WTC11 (cell line): ENCODE measurements at regions not wholly inside any gene's neighbourhood (a gene's known extent, or its start where the extent isn't known, plus 50 kb on each side); places are given as distances from the start of the nearest gene placed in this dataset.

ENCODE experiments used
- ATAC-seq: fragments of 200-7000 bp; cut with Tn5 transposase; 2 replicates; pipeline ENCODE4 v1.10.0; 2021; ENCODE audit warnings: mild to moderate bottlenecking, moderate library complexity
- CTCF ChIA-PET: fragments of 300-600 bp; sonication (Branson Sonifier 250); formaldehyde crosslinking; loops from one replicate; lab custom pipeline; 2021; ENCODE audit warnings: antibody characterized with exemption; lab: Charles Lee
- POLR2A ChIA-PET: fragments of 350-600 bp; sonication (Branson Sonifier 250); formaldehyde crosslinking; loops from one replicate; lab custom pipeline; 2021; ENCODE audit warnings: antibody characterized with exemption; lab: Charles Lee
- DNase-seq: peaks from one replicate; pipeline ENCODE4 v3.0.0; 2021; ENCODE audit warnings: low spot score
- H3K27ac Mint-ChIP-seq: 2 replicates; pipeline ENCODE4 v1.8.0; 2021; ENCODE audit warnings: mixed read lengths
- H3K27me3 Mint-ChIP-seq: 2 replicates; pipeline ENCODE4 v1.8.0; 2021; ENCODE audit warnings: low read depth, mild to moderate bottlenecking, moderate library complexity, mixed read lengths
- H3K36me3 Mint-ChIP-seq: 2 replicates; pipeline ENCODE4 v1.8.0; 2021; ENCODE audit warnings: mixed read lengths
- H3K4me1 Mint-ChIP-seq: 2 replicates; pipeline ENCODE4 v1.8.0; 2022; ENCODE audit warnings: mixed read lengths
- H3K4me3 Mint-ChIP-seq: 2 replicates; pipeline ENCODE4 v1.8.0; 2021; ENCODE audit warnings: mild to moderate bottlenecking, moderate library complexity, mixed read lengths
- H3K9me3 Mint-ChIP-seq: 2 replicates; pipeline ENCODE4 v1.8.0; 2021; ENCODE audit warnings: mixed read lengths
- ATF1 ChIP-seq: sonication (generic); formaldehyde crosslinking; IDR thresholded peaks from 2 replicates; pipeline ENCODE4 v1.8.1; 2023; ENCODE audit warnings: mild to moderate bottlenecking, moderate library complexity, missing genetic modification reagents
- CREB1 ChIP-seq: sonication (generic); formaldehyde crosslinking; IDR thresholded peaks from 2 replicates; pipeline ENCODE4 v1.8.0; 2023; ENCODE audit warnings: mild to moderate bottlenecking, missing genetic modification reagents
- CREM ChIP-seq: sonication (generic); formaldehyde crosslinking; IDR thresholded peaks from 2 replicates; pipeline ENCODE4 v1.8.1; 2022; ENCODE audit warnings: mild to moderate bottlenecking, missing genetic modification reagents, moderate library complexity
- ELF4 ChIP-seq: sonication (generic); formaldehyde crosslinking; IDR thresholded peaks from 2 replicates; pipeline ENCODE4 v1.8.1; 2022; ENCODE audit warnings: low read depth, mild to moderate bottlenecking, moderate library complexity, missing genetic modification reagents
- EMX1 ChIP-seq: fragments of 250-450 bp; sonication (Bioruptor Pico); IDR thresholded peaks from 2 replicates; pipeline ENCODE4 v1.8.0; 2021; ENCODE audit warnings: mild to moderate bottlenecking
- GABPB1 ChIP-seq: sonication (generic); formaldehyde crosslinking; IDR thresholded peaks from 2 replicates; pipeline ENCODE4 v1.8.1; 2023; ENCODE audit warnings: mild to moderate bottlenecking, missing genetic modification reagents
- NFE2L1 ChIP-seq: sonication (generic); formaldehyde crosslinking; IDR thresholded peaks from 2 replicates; pipeline ENCODE4 v1.8.1; 2023; ENCODE audit warnings: missing genetic modification reagents
- NR1H2 ChIP-seq: sonication (generic); formaldehyde crosslinking; IDR thresholded peaks from 2 replicates; pipeline ENCODE4 v1.9.0; 2021; ENCODE audit warnings: mild to moderate bottlenecking, moderate library complexity, missing genetic modification reagents
- NR2C2 ChIP-seq: sonication (generic); formaldehyde crosslinking; IDR thresholded peaks from 2 replicates; pipeline ENCODE4 v1.8.0; 2022; ENCODE audit warnings: mild to moderate bottlenecking, missing genetic modification reagents
- PRRX2 ChIP-seq: fragments of 250-450 bp; sonication (Bioruptor Pico); IDR thresholded peaks from 2 replicates; pipeline ENCODE4 v1.8.0; 2021; ENCODE audit warnings: mild to moderate bottlenecking
- SMAD3 ChIP-seq: sonication (generic); formaldehyde crosslinking; IDR thresholded peaks from 2 replicates; pipeline ENCODE4 v1.8.0; 2022; ENCODE audit warnings: missing genetic modification reagents, mild to moderate bottlenecking, borderline replicate concordance
- TEAD4 ChIP-seq: sonication (generic); formaldehyde crosslinking; IDR thresholded peaks from 2 replicates; pipeline ENCODE4 v1.8.0; 2022; ENCODE audit warnings: mild to moderate bottlenecking, missing genetic modification reagents
- ZNF423 ChIP-seq: fragments of 250-450 bp; sonication (Bioruptor Pico); IDR thresholded peaks from 2 replicates; pipeline ENCODE4 v2.1.2; 2022; ENCODE audit warnings: mild to moderate bottlenecking, moderate library complexity
- TF ChIP-seq, protein P1 (sequence below): sonication (generic); formaldehyde crosslinking; conservative IDR thresholded peaks from 2 replicates; pipeline ENCODE4 v1.8.1; 2023; ENCODE audit warnings: mild to moderate bottlenecking, low read depth, missing genetic modification reagents, moderate library complexity
- TF ChIP-seq, protein P2 (sequence below): fragments of 250-450 bp; sonication (Bioruptor Pico); IDR thresholded peaks from 2 replicates; pipeline ENCODE4 v1.9.0; 2021; ENCODE audit warnings: mild to moderate bottlenecking, borderline replicate concordance
- TF ChIP-seq, protein P3 (sequence below): sonication (generic); formaldehyde crosslinking; IDR thresholded peaks from 2 replicates; pipeline ENCODE4 v1.8.0; 2022; ENCODE audit warnings: mild to moderate bottlenecking, missing genetic modification reagents
- TF ChIP-seq, protein P4 (sequence below): fragments of 250-450 bp; sonication (Bioruptor Pico); IDR thresholded peaks from 2 replicates; pipeline ENCODE4 v1.9.0; 2021; ENCODE audit warnings: moderate library complexity, mild to moderate bottlenecking, inconsistent platforms, borderline replicate concordance
- TF ChIP-seq, protein P5 (sequence below): sonication (generic); formaldehyde crosslinking; IDR thresholded peaks from 2 replicates; pipeline ENCODE4 v1.8.0; 2022; ENCODE audit warnings: mild to moderate bottlenecking, missing genetic modification reagents
- TF ChIP-seq, protein P6 (sequence below): sonication (generic); formaldehyde crosslinking; IDR thresholded peaks from 2 replicates; pipeline ENCODE4 v1.8.0; 2023; ENCODE audit warnings: missing genetic modification reagents, mild to moderate bottlenecking, borderline replicate concordance

DNA sequence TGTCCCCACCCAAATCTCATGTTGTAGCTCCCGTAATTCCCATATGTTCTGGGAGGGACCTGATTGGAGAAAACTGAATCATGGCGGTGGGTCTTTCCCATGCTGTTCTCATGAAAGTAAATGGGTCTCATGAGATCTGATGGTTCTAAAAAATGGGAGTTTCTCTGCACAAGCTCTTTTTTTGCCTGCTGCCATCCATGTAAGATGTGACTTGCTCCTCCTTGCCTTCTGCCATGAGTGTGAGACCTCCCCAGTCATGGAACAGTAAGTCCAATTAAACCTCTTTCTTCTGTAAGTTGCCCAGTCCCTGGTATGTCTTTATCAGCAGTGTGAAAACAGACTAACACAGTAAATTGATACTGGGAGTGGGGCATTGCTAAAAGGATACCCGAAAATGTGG lies 1218.4 kb upstream of the CITED2 start (continued):
- TF ChIP-seq, protein P1, sequence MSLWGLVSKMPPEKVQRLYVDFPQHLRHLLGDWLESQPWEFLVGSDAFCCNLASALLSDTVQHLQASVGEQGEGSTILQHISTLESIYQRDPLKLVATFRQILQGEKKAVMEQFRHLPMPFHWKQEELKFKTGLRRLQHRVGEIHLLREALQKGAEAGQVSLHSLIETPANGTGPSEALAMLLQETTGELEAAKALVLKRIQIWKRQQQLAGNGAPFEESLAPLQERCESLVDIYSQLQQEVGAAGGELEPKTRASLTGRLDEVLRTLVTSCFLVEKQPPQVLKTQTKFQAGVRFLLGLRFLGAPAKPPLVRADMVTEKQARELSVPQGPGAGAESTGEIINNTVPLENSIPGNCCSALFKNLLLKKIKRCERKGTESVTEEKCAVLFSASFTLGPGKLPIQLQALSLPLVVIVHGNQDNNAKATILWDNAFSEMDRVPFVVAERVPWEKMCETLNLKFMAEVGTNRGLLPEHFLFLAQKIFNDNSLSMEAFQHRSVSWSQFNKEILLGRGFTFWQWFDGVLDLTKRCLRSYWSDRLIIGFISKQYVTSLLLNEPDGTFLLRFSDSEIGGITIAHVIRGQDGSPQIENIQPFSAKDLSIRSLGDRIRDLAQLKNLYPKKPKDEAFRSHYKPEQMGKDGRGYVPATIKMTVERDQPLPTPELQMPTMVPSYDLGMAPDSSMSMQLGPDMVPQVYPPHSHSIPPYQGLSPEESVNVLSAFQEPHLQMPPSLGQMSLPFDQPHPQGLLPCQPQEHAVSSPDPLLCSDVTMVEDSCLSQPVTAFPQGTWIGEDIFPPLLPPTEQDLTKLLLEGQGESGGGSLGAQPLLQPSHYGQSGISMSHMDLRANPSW (CRISPR knock-in tag), result no peak
- TF ChIP-seq ATF1 (CRISPR knock-in tag) (no peak), NR2C2 (CRISPR knock-in tag) (no peak), CREB1 (CRISPR knock-in tag) (no peak)
- TF ChIP-seq, protein P2, sequence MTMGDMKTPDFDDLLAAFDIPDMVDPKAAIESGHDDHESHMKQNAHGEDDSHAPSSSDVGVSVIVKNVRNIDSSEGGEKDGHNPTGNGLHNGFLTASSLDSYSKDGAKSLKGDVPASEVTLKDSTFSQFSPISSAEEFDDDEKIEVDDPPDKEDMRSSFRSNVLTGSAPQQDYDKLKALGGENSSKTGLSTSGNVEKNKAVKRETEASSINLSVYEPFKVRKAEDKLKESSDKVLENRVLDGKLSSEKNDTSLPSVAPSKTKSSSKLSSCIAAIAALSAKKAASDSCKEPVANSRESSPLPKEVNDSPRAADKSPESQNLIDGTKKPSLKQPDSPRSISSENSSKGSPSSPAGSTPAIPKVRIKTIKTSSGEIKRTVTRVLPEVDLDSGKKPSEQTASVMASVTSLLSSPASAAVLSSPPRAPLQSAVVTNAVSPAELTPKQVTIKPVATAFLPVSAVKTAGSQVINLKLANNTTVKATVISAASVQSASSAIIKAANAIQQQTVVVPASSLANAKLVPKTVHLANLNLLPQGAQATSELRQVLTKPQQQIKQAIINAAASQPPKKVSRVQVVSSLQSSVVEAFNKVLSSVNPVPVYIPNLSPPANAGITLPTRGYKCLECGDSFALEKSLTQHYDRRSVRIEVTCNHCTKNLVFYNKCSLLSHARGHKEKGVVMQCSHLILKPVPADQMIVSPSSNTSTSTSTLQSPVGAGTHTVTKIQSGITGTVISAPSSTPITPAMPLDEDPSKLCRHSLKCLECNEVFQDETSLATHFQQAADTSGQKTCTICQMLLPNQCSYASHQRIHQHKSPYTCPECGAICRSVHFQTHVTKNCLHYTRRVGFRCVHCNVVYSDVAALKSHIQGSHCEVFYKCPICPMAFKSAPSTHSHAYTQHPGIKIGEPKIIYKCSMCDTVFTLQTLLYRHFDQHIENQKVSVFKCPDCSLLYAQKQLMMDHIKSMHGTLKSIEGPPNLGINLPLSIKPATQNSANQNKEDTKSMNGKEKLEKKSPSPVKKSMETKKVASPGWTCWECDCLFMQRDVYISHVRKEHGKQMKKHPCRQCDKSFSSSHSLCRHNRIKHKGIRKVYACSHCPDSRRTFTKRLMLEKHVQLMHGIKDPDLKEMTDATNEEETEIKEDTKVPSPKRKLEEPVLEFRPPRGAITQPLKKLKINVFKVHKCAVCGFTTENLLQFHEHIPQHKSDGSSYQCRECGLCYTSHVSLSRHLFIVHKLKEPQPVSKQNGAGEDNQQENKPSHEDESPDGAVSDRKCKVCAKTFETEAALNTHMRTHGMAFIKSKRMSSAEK, result no peak

DNA sequence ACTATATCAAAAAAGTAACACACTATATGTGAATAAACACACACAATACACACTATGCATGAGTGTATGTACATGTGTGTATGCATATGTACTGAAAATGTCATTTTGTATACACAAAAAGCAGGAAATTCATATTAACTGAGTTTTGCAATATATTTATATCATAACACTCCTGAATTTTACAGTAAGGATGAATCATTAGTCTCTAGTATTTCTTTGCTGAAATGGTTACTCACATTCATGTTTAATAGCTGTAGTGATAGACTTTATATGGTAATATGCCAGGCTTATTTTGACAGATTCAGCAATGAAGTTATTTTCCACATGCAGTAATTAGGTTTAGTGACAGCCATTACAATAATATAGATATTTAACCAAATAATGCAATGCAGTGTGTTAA lies 1216.2 kb upstream of the CITED2 start:
- ATAC-seq (no peak), DNase-seq (no peak)
- Mint-ChIP-seq H3K4me1 (no peaks in the 10 kb centered on the region), H3K36me3 (peaks cover 18% of the 10 kb centered on the region), H3K9me3 (peaks cover 39% of the 10 kb centered on the region), H3K4me3 (no peak overlapping the region), H3K27ac (no peak overlapping the region), H3K27me3 (no peaks in the 10 kb centered on the region)
- ChIA-PET POLR2A (interaction anchor here (0.6 kb wide), 1 partner anchor 55 kb away, joined by 3 read pairs; no protein-coding TSS in a partner anchor), CTCF (no interaction called here)
- TF ChIP-seq SMAD3 (CRISPR knock-in tag), result no peak
- TF ChIP-seq, protein P3, sequence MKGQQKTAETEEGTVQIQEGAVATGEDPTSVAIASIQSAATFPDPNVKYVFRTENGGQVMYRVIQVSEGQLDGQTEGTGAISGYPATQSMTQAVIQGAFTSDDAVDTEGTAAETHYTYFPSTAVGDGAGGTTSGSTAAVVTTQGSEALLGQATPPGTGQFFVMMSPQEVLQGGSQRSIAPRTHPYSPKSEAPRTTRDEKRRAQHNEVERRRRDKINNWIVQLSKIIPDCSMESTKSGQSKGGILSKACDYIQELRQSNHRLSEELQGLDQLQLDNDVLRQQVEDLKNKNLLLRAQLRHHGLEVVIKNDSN (CRISPR knock-in tag), result no peak
- no peak for TF ChIP-seq PRRX2
- no peak for TF ChIP-seq ZNF423 (CRISPR knock-in tag)
- TF ChIP-seq, protein P4, sequence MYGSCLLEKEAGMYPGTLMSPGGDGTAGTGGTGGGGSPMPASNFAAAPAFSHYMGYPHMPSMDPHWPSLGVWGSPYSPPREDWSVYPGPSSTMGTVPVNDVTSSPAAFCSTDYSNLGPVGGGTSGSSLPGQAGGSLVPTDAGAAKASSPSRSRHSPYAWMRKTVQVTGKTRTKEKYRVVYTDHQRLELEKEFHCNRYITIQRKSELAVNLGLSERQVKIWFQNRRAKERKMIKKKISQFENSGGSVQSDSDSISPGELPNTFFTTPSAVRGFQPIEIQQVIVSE (CRISPR knock-in tag), result no peak
- TF ChIP-seq EMX1, result no peak
- TF ChIP-seq GABPB1 (CRISPR knock-in tag), result no peak
- TF ChIP-seq NR1H2 (CRISPR knock-in tag), result no peak

DNA sequence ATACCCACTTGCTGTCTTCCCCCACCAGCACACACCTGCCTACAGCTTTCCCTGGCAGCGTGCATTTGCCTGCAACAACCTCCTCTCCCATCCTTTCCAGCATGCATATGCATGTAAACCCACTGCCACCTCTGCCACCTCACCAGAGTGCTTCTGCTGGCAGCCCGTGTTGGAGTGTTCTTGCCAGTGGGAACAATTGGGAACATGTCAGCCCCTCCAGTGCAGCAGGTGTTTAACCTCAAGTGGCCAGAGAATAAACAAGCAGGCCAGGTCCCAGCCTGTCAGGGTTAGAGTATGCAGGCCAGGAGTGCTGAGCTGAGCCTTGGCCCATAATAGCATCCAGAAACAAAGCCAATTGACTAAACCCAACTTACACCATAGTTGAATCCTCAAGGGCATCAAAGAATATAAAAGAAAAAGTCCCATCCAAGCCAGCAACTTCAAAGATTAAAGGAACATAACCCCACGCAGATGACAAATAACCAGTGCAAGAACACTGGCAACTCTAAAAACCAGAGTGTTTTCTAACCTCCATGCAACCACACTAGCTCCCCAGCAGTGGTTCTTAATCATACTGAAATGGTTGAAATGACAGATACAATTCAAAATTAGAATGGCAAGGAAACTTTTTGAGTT lies 1212.1 kb upstream of the CITED2 start:
- ATAC-seq, result no peak
- H3K4me3 Mint-ChIP-seq, result no peak overlapping the region
- H3K27ac Mint-ChIP-seq, result no peak overlapping the region
- no peaks in the 10 kb centered on the region for H3K27me3 Mint-ChIP-seq
- DNase-seq, result no peak
- ChIA-PET CTCF (no interaction called here), POLR2A (no interaction called here)
- H3K9me3 Mint-ChIP-seq, result peaks cover 18% of the 10 kb centered on the region
- no peaks in the 10 kb centered on the region for H3K4me1 Mint-ChIP-seq
- H3K36me3 Mint-ChIP-seq, result peaks cover 3% of the 10 kb centered on the region; the same call in 1 of the 2 replicates
- no peak for TF ChIP-seq CREM (CRISPR knock-in tag)
- no peak for TF ChIP-seq TEAD4
- TF ChIP-seq, protein P5, sequence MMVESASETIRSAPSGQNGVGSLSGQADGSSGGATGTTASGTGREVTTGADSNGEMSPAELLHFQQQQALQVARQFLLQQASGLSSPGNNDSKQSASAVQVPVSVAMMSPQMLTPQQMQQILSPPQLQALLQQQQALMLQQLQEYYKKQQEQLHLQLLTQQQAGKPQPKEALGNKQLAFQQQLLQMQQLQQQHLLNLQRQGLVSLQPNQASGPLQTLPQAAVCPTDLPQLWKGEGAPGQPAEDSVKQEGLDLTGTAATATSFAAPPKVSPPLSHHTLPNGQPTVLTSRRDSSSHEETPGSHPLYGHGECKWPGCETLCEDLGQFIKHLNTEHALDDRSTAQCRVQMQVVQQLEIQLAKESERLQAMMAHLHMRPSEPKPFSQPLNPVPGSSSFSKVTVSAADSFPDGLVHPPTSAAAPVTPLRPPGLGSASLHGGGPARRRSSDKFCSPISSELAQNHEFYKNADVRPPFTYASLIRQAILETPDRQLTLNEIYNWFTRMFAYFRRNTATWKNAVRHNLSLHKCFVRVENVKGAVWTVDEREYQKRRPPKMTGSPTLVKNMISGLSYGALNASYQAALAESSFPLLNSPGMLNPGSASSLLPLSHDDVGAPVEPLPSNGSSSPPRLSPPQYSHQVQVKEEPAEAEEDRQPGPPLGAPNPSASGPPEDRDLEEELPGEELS, result no peak
- TF ChIP-seq ELF4 (CRISPR knock-in tag), result no peak
- no peak for TF ChIP-seq NFE2L1 (CRISPR knock-in tag)
- TF ChIP-seq, protein P6, sequence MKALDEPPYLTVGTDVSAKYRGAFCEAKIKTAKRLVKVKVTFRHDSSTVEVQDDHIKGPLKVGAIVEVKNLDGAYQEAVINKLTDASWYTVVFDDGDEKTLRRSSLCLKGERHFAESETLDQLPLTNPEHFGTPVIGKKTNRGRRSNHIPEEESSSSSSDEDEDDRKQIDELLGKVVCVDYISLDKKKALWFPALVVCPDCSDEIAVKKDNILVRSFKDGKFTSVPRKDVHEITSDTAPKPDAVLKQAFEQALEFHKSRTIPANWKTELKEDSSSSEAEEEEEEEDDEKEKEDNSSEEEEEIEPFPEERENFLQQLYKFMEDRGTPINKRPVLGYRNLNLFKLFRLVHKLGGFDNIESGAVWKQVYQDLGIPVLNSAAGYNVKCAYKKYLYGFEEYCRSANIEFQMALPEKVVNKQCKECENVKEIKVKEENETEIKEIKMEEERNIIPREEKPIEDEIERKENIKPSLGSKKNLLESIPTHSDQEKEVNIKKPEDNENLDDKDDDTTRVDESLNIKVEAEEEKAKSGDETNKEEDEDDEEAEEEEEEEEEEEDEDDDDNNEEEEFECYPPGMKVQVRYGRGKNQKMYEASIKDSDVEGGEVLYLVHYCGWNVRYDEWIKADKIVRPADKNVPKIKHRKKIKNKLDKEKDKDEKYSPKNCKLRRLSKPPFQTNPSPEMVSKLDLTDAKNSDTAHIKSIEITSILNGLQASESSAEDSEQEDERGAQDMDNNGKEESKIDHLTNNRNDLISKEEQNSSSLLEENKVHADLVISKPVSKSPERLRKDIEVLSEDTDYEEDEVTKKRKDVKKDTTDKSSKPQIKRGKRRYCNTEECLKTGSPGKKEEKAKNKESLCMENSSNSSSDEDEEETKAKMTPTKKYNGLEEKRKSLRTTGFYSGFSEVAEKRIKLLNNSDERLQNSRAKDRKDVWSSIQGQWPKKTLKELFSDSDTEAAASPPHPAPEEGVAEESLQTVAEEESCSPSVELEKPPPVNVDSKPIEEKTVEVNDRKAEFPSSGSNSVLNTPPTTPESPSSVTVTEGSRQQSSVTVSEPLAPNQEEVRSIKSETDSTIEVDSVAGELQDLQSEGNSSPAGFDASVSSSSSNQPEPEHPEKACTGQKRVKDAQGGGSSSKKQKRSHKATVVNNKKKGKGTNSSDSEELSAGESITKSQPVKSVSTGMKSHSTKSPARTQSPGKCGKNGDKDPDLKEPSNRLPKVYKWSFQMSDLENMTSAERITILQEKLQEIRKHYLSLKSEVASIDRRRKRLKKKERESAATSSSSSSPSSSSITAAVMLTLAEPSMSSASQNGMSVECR (CRISPR knock-in tag), result no peak
